ENCODE measurements at regions not wholly inside any gene's neighbourhood (a gene's known extent, or its start where the extent isn't known, plus 50 kb on each side); places are given as distances from the start of the nearest gene placed in this dataset.
"Not testable (repeated sequence)": the region's sequence is repeated elsewhere in the genome, so short reads cannot be mapped to it uniquely, and the experiment has no call there.

DNA sequence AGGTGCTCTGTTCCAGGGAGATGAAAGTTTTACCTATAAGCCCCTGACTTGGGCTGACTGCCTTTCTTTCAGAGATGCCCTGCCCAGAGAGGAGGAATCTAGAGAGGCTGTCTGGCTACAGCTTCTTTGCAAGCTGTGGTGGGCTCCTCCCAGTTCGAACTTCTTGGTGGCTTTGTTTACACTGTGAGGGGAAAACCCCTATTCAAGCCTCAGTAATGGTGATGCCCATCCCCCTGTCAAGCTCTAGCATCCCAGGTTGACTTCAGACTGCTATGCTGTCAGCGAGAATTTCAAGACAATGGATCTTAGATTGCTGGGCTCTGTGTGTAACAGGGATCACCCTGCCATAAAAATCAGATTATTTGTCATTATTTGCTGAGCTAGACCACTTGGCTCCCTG is 377.6 kb downstream of the FLRT2 start:
- no peak for DNase-seq (ENCODE audit: low read depth in 4 of 4, low spot score in 2 of 4)

DNA sequence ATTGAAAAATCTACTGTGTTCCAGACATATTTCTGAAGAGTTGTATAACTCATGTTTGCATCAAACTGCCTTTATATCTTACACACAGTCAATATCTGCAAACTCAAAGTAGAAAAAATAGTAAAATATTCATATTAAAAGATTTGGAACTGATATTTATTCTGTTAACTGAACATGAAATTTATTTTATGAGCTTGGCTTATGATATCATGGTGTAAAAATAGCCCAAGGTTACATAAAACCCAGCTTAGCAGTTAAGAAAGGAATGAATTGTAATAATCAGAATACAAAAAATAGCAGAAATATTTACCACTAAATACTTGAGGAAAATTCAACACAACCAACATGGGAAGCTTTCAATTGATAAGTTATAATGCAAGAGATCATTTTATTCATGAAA is 367.9 kb downstream of the FLRT2 start:
- DNase-seq (ENCODE audit: low read depth in 4 of 4, low spot score in 2 of 4), result no peak

DNA sequence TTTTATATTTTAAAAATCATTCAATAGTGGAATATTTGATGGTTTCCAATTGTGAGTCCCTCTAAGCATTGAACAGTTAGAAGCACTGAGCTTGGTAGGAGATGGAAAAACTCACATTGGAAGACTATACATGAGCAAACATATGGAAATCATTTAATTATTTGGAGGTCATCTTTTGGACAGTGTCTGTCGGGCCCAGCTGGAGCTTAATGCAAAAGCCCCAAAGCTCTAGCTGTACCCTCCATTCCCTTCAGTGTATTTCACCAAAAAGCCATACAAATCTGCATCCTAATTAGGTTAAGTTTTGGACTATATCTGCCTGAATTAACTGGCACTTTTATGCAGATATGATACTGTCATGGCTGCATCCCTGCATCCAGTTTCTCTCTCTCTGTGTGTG is 365.7 kb downstream of the FLRT2 start:
- DNase-seq (ENCODE audit: low read depth in 4 of 4, low spot score in 2 of 4), result no peak

DNA sequence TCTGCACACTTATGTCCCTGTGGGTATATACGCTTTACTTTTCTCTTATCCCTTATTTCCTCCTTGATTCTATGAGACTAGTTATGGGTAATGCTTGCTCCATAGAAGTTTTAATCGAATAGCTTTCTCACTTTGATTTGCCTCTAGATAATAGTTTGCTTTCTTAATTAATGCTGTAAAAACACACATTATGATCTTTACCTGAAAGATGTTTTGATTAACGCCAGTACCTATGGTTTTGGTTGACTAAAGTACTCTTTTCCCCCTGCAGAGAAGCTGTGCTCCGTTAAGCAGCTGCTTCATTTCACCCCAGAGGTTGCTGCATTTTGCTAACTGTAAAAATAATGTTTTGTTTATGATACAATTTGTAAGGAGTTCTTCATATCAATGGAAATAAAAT is 362.3 kb downstream of the FLRT2 start:
- no peak for DNase-seq (ENCODE audit: low read depth in 4 of 4, low spot score in 2 of 4)

DNA sequence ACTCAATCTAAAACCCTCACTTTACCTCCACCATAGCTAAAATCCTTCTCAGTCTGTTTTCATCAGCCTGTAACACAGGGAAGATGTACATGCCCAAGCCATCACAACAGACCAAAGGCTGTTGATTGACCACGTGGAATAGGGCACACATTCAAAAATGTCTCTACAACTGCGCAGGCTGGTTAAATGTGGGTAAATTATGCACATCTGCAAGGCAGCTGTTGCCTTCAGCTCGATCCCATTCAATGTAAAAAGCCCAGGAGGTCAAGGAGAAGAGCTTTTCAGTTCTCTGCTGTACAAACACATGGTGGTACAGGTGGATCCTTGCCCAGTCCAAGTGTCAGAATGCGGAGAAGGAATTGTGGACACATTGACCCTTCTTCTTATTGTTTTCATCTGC is 354.0 kb downstream of the FLRT2 start:
- no peak for DNase-seq (ENCODE audit: low read depth in 4 of 4, low spot score in 2 of 4)

DNA sequence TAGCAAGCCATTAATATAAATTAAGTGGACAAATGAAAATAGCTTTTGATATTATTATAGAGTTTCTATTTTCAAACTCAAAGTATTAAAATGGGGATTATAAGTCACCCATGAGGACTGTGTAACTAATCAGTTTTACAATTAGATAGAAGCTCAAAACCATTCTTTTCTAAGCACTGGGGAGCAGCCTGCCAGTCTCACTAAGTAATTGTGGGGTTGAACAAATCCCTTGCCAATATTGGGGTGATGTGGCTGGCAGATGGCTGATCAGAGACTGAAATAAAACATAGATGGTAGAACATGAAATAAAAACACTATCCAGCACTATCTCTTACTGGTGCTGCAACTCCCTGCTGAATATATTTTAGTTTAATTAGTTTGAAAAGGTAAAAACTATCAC is 353.2 kb downstream of the FLRT2 start:
- no peak for DNase-seq (ENCODE audit: low read depth in 4 of 4, low spot score in 2 of 4)

DNA sequence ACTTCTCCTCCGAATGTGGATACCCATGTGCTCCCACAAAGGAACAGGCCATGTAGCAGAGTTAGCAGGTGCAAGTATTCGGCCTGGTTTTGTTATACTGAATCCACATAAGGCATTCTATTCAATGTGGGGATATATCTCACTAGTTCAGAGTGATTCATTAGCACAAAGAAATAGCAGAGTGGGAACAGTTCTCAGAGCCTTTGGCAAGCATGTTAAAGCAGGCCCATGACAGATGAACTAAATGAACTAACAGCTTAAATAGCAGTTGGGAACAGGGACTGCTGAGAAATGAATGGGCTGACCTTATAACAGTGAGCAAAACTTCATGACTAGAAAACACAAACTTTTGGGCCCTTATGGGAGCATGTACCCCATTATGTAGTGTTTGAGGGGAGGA is 352.0 kb downstream of the FLRT2 start:
- no peak for DNase-seq (ENCODE audit: low read depth in 4 of 4, low spot score in 2 of 4)

DNA sequence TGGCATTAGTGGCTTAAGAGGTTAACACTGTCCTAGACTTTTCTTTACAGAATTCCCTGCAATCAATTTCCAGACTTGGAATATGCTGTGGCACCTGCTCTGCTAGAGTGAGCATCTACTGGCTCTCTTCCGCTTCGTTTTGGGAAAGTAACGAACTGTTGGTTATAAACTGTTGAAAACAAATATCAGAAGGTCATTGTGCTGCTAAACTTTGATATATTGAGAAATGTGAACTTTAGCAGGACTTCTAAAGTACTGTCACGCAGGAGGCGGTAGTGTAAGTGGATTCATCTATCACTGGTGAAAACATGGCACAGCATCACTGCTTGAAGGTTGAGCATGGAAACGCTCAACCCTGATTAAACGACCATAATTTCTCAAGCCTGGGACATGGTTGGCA is 348.9 kb downstream of the FLRT2 start:
- no peak for DNase-seq (ENCODE audit: low read depth in 4 of 4, low spot score in 2 of 4)

DNA sequence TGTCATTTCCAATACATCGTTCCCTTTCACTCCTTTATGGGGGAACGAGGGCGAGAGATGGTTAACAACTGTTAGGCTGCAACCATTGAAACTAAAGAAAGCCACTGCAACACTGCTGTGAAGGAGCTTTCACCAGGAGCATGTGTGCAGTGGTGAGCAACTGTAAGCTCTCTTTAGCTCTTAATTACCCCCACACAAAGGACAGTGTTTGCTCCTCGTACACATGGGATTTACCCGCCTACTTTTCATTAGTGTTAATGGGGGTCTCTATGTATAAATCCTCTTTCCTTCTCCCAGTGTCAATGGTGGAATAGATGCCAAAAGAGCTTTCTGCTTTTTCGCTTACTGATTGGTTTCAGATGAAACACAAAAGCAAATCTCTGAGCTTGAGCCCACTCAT is 343.1 kb downstream of the FLRT2 start:
- no peak for DNase-seq (ENCODE audit: low read depth in 4 of 4, low spot score in 2 of 4)

DNA sequence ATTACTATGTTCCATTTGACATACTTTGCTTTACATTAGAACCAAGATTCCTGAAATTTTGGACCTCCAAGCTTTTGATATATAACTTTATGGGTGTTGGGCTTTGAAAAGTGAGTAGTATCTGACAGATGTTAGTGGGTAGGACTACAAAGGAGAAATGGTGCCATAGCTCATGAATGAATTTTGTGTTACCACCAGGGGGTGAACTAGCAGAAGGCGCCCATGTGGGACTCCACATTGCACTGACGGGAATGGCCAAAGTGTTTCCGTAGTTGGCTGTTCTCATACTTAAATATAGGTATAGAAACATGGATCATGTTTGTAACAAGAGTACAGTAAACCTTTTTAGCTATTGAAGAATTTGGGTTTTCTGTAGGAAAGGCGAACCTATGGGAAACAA is 337.5 kb downstream of the FLRT2 start:
- DNase-seq (ENCODE audit: low read depth in 4 of 4, low spot score in 2 of 4), result no peak

DNA sequence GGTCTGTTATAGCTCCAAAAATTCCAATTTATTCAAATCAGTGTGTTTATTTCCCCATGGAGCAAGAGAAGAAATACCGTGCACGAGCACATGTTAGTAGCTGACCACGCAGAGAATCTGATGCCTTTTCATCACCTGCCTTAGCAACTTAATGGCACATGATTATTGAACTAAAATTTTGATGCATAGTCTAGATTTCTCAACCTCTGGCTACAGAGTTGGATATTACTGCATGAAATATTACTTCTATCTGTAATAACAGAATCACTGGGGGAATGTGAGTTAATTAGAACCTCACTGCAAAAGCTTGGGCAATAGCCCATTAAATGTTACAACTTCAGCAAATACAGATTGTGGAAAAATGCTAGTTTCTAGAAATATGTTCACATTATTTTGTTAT is 335.8 kb downstream of the FLRT2 start:
- no peak for DNase-seq (ENCODE audit: low read depth in 4 of 4, low spot score in 2 of 4)

DNA sequence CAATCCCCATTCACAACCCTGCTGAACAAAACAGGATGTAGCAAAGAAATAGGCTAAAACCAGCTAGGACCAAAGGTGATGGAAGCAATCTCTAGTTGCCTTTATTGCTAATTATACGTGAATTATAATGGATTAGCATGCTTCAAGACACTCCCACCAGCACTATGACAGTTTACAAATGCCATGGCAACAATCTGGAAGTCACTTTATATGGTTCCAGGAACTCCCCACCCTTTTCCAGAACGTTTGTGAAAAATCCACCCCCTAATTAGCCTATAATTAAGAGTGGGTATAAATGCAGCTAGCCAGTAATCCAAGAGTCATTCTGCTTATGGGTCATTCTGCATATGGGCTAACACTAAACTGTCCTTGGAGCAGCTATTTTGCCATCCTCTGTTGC is 328.7 kb downstream of the FLRT2 start:
- no peak for DNase-seq (ENCODE audit: low read depth in 4 of 4, low spot score in 2 of 4)

DNA sequence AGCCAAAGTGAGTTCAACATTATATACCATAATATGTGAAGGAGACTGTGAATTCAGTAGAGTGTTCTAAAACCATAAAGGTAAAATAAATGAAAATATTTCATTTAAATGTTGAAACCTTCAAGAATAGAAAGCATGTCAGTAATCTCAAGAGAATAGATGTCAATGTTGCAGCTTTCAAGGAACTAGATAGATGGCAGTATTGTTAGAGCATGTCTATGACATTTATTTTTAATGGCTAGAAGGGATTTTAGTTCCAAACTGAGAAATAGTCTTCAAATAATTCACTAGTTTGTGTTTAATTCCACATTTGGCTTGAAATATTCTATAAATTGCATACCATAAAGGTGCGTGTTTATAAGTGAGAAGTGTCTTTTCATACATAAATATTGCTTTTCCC is 326.5 kb downstream of the FLRT2 start:
- DNase-seq (ENCODE audit: low read depth in 4 of 4, low spot score in 2 of 4), result no peak

DNA sequence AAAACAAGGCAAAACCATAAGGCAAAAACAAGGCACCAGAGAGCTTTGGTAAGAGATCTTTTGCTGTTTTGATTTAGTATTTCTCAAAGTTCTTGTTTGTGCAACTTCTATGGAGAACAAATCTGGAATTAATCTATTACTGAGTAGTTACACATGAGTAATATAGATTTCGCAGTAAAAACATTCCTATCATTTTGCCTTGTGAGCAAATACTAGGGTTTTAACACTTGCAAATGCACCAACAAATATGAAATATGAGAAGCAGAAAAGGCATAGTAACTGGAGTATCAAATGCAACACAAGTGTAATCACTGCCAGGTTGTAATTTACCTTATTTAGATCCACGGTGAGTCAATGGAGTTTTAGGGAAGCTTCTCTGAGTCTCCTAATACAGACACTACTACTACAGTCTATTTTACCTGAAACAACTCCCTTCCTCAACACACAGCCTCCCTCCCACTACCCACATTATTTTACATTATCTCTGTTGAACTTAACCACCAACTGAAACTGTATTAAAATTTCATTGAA is 324.1 kb downstream of the FLRT2 start:
- DNase-seq (ENCODE audit: low read depth in 4 of 4, low spot score in 2 of 4), result no peak

DNA sequence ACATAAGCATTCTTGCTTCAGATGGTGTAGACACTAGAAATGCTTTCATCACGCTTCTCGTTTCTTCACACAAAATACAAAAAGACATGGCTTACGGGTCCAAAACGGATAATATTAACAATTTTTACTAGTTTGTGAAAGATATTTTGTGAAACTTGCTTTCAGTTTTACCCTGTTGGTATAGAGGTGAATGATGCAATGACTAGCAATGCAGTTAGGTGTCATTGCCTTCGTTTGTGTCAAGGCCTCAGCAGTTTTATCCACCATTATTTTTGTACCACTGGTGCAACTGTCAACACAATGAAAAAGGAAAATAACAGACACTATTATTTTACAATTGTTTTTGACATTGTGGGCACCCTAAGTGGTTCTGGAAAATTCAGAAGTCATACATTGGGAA is 323.0 kb downstream of the FLRT2 start:
- DNase-seq (ENCODE audit: low read depth in 4 of 4, low spot score in 2 of 4), result no peak

DNA sequence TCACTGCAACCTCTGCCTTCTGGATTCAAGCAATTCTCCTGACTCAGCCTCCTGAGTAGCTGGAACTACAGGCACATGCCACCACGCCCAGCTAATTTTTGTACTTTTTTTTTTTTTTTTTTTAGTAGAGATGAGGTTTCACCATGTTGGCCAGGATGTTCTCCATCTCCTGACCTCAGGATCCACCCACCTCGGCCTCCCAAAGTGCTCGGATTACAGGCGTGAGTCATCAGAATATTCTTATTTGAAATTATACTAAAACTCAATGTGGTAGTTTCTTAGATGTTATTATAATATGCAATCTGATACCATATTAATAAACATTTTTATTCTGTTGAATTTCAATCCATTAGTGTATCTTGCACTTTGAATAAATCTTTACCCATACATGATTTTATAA is 322.2 kb downstream of the FLRT2 start:
- DNase-seq (ENCODE audit: low read depth in 4 of 4, low spot score in 2 of 4), result not testable (repeated sequence)

DNA sequence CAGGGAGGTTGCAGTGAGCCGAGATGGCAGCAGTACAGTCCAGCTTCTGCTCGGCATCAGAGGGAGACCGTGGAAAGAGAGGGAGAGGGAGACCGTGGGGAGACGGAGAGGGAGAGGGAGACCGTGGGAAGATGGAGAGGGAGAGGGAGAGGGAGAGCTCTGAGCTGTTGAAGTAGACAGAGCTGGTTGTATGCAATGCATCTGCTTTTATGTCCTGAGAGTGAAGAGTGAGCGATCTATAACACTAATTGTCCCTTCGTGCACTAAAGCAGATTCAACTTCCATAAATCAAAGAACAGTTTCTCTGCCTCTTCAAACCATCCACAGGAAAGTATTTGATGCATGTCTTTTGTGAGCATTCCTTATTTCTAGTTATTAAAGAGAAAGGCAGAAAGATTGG is 300.6 kb downstream of the FLRT2 start:
- not testable (repeated sequence) for DNase-seq (ENCODE audit: low read depth in 4 of 4, low spot score in 2 of 4)

DNA sequence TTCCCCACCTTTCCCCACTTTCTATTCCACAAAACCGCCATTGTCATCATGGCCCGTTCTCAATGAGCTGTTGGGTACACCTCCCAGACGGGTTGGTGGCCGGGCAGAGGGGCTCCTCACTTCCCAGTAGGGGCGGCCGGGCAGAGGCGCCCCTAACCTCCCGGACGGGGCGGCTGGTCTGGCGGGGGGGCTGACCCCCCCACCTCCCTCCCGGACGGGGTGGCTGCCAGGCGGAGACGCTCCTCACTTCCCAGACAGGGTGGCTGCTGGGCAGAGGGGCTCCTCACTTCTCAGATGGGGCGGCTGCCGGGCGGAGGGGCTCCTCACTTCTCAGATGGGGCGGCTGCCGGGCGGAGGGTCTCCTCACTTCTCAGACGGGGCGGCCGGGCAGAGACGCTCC is 299.7 kb downstream of the FLRT2 start:
- DNase-seq (ENCODE audit: low read depth in 4 of 4, low spot score in 2 of 4), result not testable (repeated sequence)

DNA sequence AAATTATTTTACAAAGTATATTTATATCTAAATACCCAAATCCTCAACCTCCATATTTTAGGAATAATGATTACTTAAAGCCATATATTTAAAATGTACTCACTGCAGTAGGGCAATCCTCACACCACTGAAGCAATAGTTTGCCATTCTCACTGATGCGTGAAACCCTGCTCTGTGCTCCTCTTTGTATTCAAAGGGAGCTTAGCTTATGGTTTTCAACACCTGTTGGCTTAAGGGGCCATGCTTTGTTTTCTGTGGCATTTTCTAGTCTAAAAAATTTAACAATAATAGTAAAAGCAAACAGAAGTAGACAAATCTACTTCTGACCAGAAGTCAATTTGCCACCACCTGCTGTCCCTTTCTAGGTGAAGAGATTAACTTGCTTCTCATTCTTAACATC is 294.6 kb downstream of the FLRT2 start:
- DNase-seq (ENCODE audit: low read depth in 4 of 4, low spot score in 2 of 4), result no peak

DNA sequence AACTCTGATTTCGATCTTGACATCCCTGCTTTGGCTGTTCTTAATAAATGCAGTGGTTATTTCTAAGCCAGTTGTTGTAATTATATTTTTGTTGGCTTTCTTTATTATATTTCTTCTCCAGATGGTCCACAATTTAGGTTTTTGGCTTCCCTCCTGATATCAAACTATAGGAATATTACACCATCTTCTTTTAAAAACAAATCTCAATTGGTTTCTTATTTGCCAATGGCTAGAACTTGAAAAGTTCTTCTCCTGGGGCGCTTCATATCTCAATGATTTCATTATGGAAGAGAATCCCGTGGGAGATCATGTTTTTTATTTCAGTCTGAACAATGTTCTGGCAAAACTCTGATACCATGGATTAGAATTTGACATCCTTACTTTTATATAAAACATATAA is 292.3 kb downstream of the FLRT2 start:
- DNase-seq (ENCODE audit: low read depth in 4 of 4, low spot score in 2 of 4), result no peak

DNA sequence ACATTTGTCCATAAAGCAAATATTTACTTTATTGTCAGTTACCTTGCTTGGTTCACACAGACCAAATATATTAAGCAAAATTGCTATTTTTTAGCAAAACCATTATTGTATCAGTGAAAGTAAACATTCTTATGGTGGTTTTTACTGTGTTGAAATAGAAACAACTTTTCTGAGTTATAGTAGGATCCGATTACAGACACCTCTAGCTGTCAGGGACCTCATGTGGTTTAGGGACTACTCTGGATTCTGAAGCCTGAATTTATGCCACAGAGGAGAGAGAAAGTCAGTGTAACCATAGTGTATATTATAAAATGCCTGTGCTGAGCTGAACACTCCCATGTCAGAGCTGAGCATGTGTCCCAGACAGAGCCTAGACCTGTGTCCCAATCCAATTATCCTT is 287.5 kb downstream of the FLRT2 start:
- no peak for DNase-seq (ENCODE audit: low read depth in 4 of 4, low spot score in 2 of 4)

DNA sequence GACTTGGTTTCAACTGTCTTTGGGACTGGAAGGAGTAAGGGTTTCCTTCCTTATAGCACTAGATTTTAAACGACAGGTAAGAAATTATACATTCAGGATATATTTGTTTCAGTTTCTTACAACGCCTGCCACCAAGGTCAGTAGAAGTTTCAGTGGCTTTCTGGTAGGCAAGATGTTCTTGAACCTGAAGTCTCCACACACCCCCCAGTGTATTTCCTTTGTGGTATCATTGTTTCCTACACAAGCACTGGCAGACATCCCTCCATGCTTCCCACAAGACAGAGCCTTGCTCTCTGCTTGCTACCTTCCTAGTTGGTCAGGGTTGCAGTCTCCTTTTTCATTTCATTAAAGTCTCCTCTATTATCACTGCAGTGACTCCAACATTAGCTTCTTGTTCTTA is 283.1 kb downstream of the FLRT2 start:
- no peak for DNase-seq (ENCODE audit: low read depth in 4 of 4, low spot score in 2 of 4)

DNA sequence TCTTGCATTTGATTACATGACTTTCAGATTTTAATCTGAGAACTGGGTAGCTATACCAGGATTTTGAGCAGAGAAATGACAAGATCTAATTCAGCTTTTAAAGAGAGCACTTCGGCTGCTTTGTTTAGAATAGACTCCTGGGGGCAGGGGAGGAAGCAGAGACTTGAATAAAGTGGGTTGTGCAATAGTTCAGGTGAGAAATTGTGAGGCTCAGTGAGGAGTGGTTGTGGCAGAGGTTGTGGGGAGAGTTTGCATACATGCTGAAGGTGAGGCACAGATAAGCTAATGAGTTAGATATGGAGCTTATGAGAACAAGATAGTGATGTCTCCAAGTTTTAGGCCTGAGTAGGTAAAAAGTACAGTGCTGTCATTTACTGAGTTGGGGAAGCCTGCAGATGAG is 281.4 kb downstream of the FLRT2 start:
- no peak for DNase-seq (ENCODE audit: low read depth in 4 of 4, low spot score in 2 of 4)

DNA sequence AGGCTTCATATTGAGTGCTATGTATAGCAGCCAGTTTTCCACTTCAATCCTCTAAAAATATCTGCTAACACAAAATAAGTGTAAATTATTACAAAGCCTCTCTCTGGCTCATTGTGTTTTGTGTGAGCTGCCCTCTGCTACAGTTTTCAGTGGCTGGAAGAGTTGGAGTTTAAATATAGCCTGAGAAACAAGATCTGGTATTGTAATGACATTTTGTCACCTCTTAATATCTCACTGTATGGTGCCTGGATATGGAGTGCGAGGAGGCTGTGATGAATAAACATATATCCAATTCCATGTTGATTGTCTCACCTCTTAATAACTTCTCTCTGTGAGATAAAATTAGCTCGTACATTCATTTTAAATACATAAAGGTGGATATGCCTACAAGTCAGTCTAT is 269.7 kb downstream of the FLRT2 start:
- no peak for DNase-seq (ENCODE audit: low read depth in 4 of 4, low spot score in 2 of 4)

All from left renal cortex interstitium (tissue), 4 donors.